Mesenteric fat pad (tissue), 1 donor: ENCODE measurements at regions not wholly inside any gene's neighbourhood (a gene's known extent, or its start where the extent isn't known, plus 50 kb on each side); places are given as distances from the start of the nearest gene placed in this dataset.
"Not testable (repeated sequence)": the region's sequence is repeated elsewhere in the genome, so short reads cannot be mapped to it uniquely, and the experiment has no call there.

Experiments
- DNase-seq: peaks from one replicate; pipeline ENCODE4 v3.0.0-alpha.2; 2020; ENCODE audit warnings: low spot score
- donor health status: DM: yes; HTN: yes; CAD: no.

- DNase-seq, result no peak
These were observed 372.8 kb upstream of the KLF4 start for GRCh38 chr9:107862323-107862722.

- DNase-seq, result no peak
These were observed 371.5 kb upstream of the KLF4 start for GRCh38 chr9:107861075-107861474.

- no peak for DNase-seq
These were observed 368.7 kb upstream of the KLF4 start for GRCh38 chr9:107858260-107858659.

- DNase-seq, result no peak
These were observed 367.1 kb upstream of the KLF4 start for GRCh38 chr9:107856633-107857032.

DNA sequence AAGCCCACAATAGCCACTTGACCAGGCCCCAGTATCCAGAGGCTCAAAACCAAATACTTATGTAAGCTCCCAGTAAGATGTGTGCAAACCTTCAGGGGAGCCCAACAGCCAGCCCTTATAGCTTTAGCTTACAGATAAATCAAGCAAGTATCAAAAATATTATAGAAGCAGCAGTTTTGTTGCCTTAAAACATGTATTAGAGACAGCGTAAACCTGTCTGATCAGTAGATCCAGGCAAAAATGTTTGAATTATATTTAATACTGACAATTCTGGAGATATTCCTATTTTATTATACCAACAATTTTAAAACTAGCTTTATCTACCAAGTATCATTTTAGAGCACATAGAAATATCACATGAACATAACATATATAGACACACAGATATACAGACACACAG lies 365.6 kb upstream of the KLF4 start:
- no peak for DNase-seq

GRCh38 chr9:107853461-107853860 lies 363.9 kb upstream of the KLF4 start:
- no peak for DNase-seq

DNA sequence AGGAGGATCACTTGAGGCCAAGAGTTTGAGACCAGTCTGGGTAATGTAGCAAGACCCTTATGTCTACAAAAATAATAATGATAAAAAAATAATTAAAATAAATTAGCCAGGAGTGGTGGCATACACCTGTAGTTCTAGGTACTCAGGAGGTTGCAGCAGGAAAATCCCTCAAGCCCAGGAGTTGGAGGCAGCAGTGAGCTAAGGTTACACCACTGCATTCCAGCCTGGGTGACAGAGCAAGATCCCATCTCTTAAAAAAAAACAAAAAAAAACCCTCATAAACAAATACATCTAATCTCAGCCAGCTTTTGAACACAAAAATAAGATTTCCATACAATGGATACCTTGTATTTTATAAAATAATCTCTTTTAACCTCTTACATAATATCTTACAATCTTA lies 363.3 kb upstream of the KLF4 start:
- DNase-seq, result no peak

GRCh38 chr9:107850653-107851052 lies 361.1 kb upstream of the KLF4 start:
- no peak for DNase-seq

GRCh38 chr9:107847978-107848964 lies 358.7 kb upstream of the KLF4 start:
- DNase-seq, result no peak

DNA sequence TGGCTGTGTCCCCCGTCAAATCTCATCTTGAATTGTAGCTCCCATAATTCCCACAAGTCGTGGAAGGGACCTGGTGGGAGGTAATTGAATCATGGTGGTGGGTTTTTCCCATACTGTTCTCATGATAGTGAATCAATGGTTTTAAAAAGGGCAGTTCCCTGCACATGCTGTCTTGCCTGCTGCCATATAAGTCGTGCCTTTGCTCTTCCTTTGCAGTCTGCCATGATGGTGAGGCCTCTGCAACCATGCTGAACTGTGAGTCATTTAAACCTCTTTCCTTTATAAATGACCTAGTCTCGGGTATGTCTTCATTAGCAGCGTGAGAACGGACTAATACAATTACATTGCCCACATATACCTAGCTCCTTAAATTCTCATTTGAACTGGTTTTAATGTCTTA lies 353.0 kb upstream of the KLF4 start:
- DNase-seq, result no peak

DNA sequence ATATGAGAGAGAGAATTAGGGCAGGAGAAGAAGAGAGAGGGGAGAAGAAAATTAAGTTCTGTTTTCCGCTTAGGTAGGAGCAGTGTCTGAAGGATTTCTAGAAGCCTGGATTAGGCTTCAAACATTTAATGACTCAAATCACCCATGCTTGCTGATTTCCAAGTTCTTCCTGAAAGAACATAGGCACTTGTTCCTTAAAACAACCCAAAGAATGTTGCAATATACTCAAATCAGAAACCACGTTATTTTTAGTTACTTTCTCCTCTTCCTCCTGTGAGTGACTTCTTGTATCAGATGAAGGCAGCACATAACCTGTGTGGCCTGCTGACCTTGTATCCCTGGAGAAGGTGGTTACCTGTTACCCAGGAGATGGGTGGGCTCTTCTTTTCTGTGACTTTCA lies 351.5 kb upstream of the KLF4 start:
- DNase-seq, result no peak

DNA sequence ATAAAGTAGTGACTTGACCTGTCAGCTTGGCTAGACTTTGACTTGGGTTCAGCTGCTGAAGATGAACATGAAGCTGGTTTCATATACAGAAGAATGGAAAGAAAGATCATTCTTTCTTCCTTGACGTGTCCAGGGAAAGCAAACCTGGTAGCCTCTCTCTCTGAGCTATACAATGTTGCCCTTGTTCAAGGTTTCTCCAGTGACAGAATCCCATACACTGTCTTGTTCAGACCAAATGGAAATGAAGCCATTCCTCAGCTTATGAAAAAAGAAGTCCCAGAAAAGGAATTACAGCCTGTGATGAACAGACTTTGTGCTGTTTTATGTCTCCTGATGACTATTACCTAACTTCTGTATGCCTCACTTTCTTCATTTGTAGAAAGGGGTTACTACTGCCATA lies 349.8 kb upstream of the KLF4 start:
- no peak for DNase-seq

GRCh38 chr9:107838766-107839165 lies 349.2 kb upstream of the KLF4 start:
- DNase-seq, result no peak

DNA sequence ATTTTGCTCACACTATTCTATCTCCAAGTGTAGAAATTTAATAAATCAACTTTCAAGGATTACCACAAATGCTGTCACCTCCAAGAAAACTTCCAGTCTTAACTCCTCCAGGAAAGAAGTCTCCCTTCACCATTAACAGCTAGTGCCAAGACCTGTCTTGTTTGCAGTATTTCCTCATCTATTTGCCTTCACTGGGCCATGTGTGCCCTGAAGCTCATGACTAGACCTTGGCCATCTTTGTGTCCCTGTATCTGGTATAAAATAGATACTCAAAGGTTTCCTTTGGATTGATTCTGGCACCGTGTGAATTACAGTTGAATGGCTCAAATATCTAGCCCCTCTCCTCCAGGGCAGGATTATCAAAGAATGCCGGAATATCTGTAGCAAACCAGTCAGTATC lies 346.7 kb upstream of the KLF4 start:
- DNase-seq, result no peak

DNA sequence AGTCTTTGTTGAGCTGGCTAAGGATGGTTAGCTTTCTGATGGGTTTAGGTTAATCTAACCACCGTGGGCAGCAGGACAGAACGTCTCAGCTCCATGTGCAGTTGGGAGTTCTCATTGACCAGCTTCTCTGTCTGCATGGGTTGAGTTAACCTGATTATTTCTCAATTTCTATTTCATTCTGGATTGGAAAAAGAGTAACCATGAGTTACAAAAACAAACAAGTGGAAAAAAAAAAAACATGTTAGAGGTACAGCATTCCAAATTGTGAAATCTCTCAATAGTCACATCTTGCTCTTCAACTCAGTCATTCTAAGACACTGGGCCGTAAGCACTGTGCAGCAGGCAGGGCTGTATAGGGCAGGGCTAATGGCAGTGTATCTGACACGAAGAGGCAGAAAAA lies 343.7 kb upstream of the KLF4 start:
- DNase-seq, result no peak

GRCh38 chr9:107832871-107833270 lies 343.3 kb upstream of the KLF4 start:
- no peak for DNase-seq

GRCh38 chr9:107830479-107830878 lies 340.9 kb upstream of the KLF4 start:
- DNase-seq, result no peak

- no peak for DNase-seq
These were observed 338.3 kb upstream of the KLF4 start for GRCh38 chr9:107827884-107828283.

DNA sequence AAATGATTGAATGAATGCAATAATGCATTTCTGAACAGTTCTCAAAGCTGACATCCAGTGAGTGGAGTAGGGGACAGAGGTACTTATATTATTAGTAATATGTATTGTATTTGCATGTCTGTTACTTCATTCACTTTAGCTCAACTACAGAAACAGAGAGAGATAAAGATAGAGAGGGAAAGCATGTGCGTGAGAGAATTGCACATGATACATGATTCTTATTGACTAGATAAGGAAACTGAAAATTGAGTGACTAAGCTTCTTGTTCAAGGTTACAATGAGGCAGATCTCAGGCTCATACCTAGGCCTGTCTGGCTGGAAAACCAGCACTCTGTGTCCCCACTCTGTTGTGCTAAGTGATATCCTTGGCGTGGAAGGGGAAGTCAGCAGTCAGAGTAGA lies 337.7 kb upstream of the KLF4 start:
- no peak for DNase-seq

- not testable (repeated sequence) for DNase-seq
These were observed 337.1 kb upstream of the KLF4 start for GRCh38 chr9:107826688-107826983.

- no peak for DNase-seq
These were observed 335.0 kb upstream of the KLF4 start for GRCh38 chr9:107824556-107824955.

- no peak for DNase-seq
These were observed 330.4 kb upstream of the KLF4 start for GRCh38 chr9:107819772-107820565.

- not testable (repeated sequence) for DNase-seq
These were observed 328.9 kb upstream of the KLF4 start for GRCh38 chr9:107818503-107818829.
